Large intestine (tissue), 3 donors: ENCODE measurements at regions not wholly inside any gene's neighbourhood (a gene's known extent, or its start where the extent isn't known, plus 50 kb on each side); places are given as distances from the start of the nearest gene placed in this dataset.

Experiments used
- DNase-seq, 2 donors: peaks; one replicate each; pipeline versions ENCODE4 v3.0.0 to v3.0.0-alpha.2; 2013
- H3K27ac ChIP-seq: one replicate; pipeline ENCODE4 v1.5.1; 2013; ENCODE audit warnings: low read length
- H3K27me3 ChIP-seq: 2 replicates; pipeline ENCODE4 v1.6.1; 2013; ENCODE audit warnings: low read length; ENCODE audit not compliant: control insufficient read depth, insufficient read depth
- H3K36me3 ChIP-seq: 2 replicates; pipeline ENCODE4 v1.6.1; 2013; ENCODE audit warnings: low read length; ENCODE audit not compliant: control insufficient read depth, insufficient read depth
- H3K4me1 ChIP-seq: one replicate; pipeline ENCODE4 v1.6.1; 2013; ENCODE audit warnings: low read length; ENCODE audit not compliant: control insufficient read depth, insufficient read depth
- H3K4me3 ChIP-seq: one replicate; pipeline ENCODE4 v1.5.1; 2013; ENCODE audit warnings: low read length
- H3K9me3 ChIP-seq: one replicate; pipeline ENCODE4 v1.6.1; 2013; ENCODE audit warnings: mild to moderate bottlenecking, low read depth, low read length, moderate library complexity; ENCODE audit not compliant: control insufficient read depth
- WGBS: methylation state at CpG from one replicate; pipeline ENCODE4 v1.1.5; 2013; ENCODE audit warnings: low lambda C conversion rate; ENCODE audit not compliant: insufficient coverage; 5-methylcytosine and 5-hydroxymethylcytosine counted together

GRCh38 chr11:133723056-133723455 is 122.3 kb downstream of the SPATA19 start:
- no peaks in the 10 kb centered on the region for H3K9me3 ChIP-seq
- no peak overlapping the region for H3K27ac ChIP-seq
- H3K27me3 ChIP-seq, result no peaks in the 10 kb centered on the region
- H3K36me3 ChIP-seq, result no peaks in the 10 kb centered on the region
- H3K4me3 ChIP-seq, result no peak overlapping the region
- H3K4me1 ChIP-seq, result no peaks in the 10 kb centered on the region
- peak in 1 of 2 donors; percentile 6 for DNase-seq
- no CpG with 5 or more reads among the region's 1 CpG for WGBS

DNA sequence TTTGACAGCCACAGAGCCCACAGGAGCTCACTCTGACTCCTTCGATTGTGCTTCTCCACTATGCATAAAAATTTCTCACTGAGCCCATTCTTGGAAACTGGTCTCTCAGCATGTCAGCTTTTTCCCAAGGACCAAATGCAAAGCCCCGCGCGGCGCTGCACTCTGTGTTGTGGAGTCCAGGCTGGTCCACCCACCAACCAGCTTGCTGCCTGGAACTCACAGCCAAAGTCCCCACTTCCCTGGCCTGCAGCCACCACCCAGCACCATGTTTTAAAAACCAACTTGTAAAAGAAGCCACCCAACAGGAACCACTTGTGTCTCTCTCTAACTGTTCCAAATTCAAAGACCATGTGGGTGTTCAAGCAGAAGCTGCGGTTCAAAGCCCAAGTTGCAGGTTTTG is 124.4 kb downstream of the SPATA19 start:
- Histone ChIP-seq H3K36me3 (no peaks in the 10 kb centered on the region), H3K27me3 (peaks cover 2% of the 10 kb centered on the region), H3K4me1 (no peaks in the 10 kb centered on the region), H3K4me3 (no peak overlapping the region), H3K9me3 (no peaks in the 10 kb centered on the region), H3K27ac (no peak overlapping the region)
- WGBS, result 100% methylated on average over 1 of the region's 6 CpGs
- DNase-seq, result no peak

DNA sequence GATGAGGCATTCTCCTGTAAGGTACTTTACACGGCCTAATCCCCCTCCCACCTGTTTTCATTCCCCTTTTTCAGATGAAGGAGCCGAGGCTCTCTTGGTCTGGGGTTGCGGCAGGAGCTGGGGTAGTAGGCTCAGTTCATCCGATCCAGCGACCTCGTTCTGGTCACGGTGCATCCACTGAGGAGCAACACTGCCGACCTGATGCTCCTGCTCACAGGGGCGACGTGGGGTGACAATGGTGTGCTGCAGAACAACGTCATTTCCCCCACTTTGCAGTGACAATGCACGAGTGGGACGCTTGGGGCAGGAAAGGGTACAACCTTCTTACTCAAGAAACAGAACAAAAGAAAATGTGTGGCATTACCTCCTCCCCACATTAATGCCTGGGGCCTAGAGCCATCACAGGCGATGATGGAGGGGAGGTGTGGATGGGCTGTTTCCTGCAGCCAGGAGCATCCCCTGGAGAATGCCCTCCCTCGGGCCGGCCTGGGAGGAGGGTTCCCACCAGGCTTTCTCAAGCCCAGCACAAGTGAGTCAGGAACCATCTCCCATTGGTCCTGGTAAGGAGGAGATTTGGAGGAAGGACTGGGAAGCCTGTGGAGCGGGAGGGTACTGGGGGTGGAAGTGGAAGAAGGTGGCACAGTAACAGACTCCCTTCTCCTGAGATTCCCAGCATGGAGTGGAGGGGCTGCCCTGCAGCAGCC is 125.6 kb downstream of the SPATA19 start:
- Histone ChIP-seq H3K9me3 (no peaks in the 10 kb centered on the region), H3K4me3 (no peak overlapping the region), H3K36me3 (no peaks in the 10 kb centered on the region), H3K27ac (no peak overlapping the region), H3K27me3 (peaks cover 12% of the 10 kb centered on the region), H3K4me1 (no peaks in the 10 kb centered on the region)
- no peak for DNase-seq
- WGBS, result no CpG with 5 or more reads among the region's 17 CpGs

GRCh38 chr11:133718831-133719230 is 126.5 kb downstream of the SPATA19 start:
- no peaks in the 10 kb centered on the region for H3K4me1 ChIP-seq
- no peak overlapping the region for H3K27ac ChIP-seq
- no peaks in the 10 kb centered on the region for H3K9me3 ChIP-seq
- DNase-seq, result no peak
- no peaks in the 10 kb centered on the region for H3K36me3 ChIP-seq
- peaks cover 18% of the 10 kb centered on the region for H3K27me3 ChIP-seq
- 63% methylated on average over 1 of the region's 5 CpGs for WGBS
- H3K4me3 ChIP-seq, result no peak overlapping the region

DNA sequence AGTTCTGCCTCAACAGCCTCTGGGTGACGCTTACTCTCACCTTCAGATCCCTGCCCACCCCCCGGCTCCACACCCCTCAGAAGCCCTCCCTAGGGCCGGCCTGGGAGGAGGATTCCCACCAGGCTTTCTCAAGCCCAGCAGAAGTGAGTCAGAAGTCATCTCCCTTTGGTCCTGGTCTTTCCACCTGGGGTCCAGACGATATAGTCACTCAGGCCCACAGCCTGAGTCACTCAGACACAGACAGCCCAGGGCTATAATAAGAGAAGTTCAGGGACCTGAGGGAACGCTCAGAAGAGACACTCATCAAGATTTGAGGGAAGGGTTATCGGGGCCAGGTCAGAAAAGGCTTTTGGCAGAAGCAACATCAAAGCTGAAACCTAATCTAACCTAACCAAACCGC is 127.1 kb downstream of the SPATA19 start:
- H3K27ac ChIP-seq, result no peak overlapping the region
- no peaks in the 10 kb centered on the region for H3K4me1 ChIP-seq
- H3K27me3 ChIP-seq, result peaks cover 18% of the 10 kb centered on the region
- no peaks in the 10 kb centered on the region for H3K9me3 ChIP-seq
- no peaks in the 10 kb centered on the region for H3K36me3 ChIP-seq
- DNase-seq, result no peak
- no CpG with 5 or more reads among the region's 7 CpGs for WGBS
- no peak overlapping the region for H3K4me3 ChIP-seq

GRCh38 chr11:133716602-133717001 is 128.7 kb downstream of the SPATA19 start:
- Histone ChIP-seq H3K9me3 (no peaks in the 10 kb centered on the region), H3K27ac (no peak overlapping the region), H3K36me3 (no peaks in the 10 kb centered on the region), H3K4me1 (no peaks in the 10 kb centered on the region), H3K27me3 (peaks cover 18% of the 10 kb centered on the region), H3K4me3 (no peak overlapping the region)
- 100% methylated on average over 1 of the region's 7 CpGs for WGBS
- DNase-seq, result no peak

DNA sequence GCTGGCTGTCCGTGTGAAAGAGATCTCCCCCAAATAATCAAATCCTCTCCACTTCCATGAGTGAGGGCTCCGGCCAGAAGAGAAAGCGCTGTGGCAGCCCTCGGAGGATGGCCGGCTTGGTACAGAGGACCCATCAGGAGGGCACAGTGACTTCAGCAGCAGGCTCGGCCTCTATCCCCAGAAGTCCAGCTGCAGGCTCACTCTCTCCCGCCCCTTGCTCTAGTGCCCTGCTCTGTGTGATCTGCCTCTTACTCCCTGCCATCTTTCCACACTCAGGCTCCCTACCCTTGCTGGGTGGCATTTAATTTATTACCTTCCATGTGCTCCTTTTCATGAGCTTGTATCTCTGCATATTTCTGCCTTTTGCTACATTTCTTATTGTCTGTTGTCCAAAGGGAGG is 129.7 kb downstream of the SPATA19 start:
- Histone ChIP-seq H3K9me3 (no peaks in the 10 kb centered on the region), H3K4me1 (no peaks in the 10 kb centered on the region), H3K27me3 (peaks cover 18% of the 10 kb centered on the region), H3K4me3 (no peak overlapping the region), H3K36me3 (no peaks in the 10 kb centered on the region), H3K27ac (no peak overlapping the region)
- DNase-seq, result no peak
- WGBS, result no CpG with 5 or more reads among the region's 7 CpGs

GRCh38 chr11:133714471-133715375 is 130.6 kb downstream of the SPATA19 start:
- Histone ChIP-seq H3K27ac (no peak overlapping the region), H3K4me1 (no peaks in the 10 kb centered on the region), H3K4me3 (no peak overlapping the region), H3K36me3 (no peaks in the 10 kb centered on the region), H3K9me3 (no peaks in the 10 kb centered on the region), H3K27me3 (peaks cover 18% of the 10 kb centered on the region)
- DNase-seq, result no peak
- WGBS, result 100% methylated on average over 2 of the region's 16 CpGs

DNA sequence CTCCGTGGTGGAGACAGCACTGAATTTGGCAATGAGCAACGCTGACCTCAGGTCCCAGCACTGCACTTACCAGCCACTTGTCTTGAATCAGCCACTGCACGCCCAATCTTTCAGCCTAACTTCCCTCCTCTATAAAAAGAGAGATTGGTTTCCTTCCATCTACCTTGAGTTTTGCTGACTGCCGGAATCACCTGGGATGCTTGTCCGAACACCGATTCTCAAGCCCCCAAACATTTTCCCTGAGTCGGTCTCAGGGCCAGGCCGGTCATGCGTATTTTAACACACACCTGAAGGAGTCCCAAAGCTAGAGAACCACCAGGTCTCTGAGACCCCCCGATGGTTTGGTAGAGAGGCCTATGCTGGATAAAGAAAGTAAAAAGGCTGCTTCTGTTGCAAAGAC is 131.5 kb downstream of the SPATA19 start:
- no peak for DNase-seq
- Histone ChIP-seq H3K27ac (no peak overlapping the region), H3K9me3 (no peaks in the 10 kb centered on the region), H3K4me1 (no peaks in the 10 kb centered on the region), H3K36me3 (no peaks in the 10 kb centered on the region), H3K4me3 (no peak overlapping the region), H3K27me3 (peaks cover 18% of the 10 kb centered on the region)
- no CpG with 5 or more reads among the region's 10 CpGs for WGBS

DNA sequence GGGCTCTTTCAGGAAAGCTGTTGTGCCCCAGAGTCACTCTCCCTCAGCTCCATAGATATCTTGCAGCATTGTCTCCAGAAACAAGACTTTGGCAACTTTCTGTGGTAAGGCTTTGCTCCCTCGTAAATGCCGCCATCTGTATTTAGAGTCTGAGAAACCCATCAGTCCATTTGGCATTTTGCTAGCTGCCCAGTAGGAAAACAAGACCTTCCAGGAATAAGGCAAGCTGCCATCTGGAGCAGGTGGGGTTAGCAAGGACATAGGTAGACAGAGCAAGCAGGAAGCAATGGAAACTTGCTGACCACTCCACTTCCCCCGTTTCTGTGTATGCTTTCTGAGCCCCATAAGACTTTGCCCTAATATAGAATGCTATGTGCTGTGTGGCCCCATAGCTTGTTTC is 131.9 kb downstream of the SPATA19 start:
- H3K9me3 ChIP-seq, result no peaks in the 10 kb centered on the region
- no peak for DNase-seq
- WGBS, result no CpG with 5 or more reads among the region's 3 CpGs
- H3K4me3 ChIP-seq, result no peak overlapping the region
- no peaks in the 10 kb centered on the region for H3K4me1 ChIP-seq
- H3K27ac ChIP-seq, result no peak overlapping the region
- no peaks in the 10 kb centered on the region for H3K36me3 ChIP-seq
- H3K27me3 ChIP-seq, result peaks cover 22% of the 10 kb centered on the region
